GM18505 (cell line): ENCODE measurements at regions not wholly inside any gene's neighbourhood (a gene's known extent, or its start where the extent isn't known, plus 50 kb on each side); places are given as distances from the start of the nearest gene placed in this dataset.
"Not testable (repeated sequence)": the region's sequence is repeated elsewhere in the genome, so short reads cannot be mapped to it uniquely, and the experiment has no call there.

Source experiments
- ATAC-seq: cut with Tn5 transposase; IDR thresholded peaks from one replicate; pipeline ENCODE4 v1.9.1; 2021; ENCODE audit not compliant: unreplicated experiment
- POLR2A ChIP-seq: IDR thresholded peaks from 4 replicates; pipeline ENCODE4 v1.6.1; 2011; ENCODE audit warnings: borderline replicate concordance; ENCODE audit not compliant: insufficient read depth, insufficient read length; ENCODE audit errors: extremely low read depth

GRCh38 chr11:23318670-23319069 lies 458.4 kb upstream of the CCDC179 start:
- TF ChIP-seq POLR2A = no peak
- no peak for ATAC-seq

- no peak for ATAC-seq
- no peak for TF ChIP-seq POLR2A
Observed at GRCh38 chr11:23320131-23320530, 459.9 kb upstream of the CCDC179 start.

- ATAC-seq = not testable (repeated sequence)
Observed at GRCh38 chr11:23335586-23335985, 475.3 kb upstream of the CCDC179 start.

GRCh38 chr11:23336961-23337360 lies 476.7 kb upstream of the CCDC179 start:
- ATAC-seq = no peak
- TF ChIP-seq POLR2A = no peak

- no peak for TF ChIP-seq POLR2A
- no peak for ATAC-seq
Observed at GRCh38 chr11:23353611-23354010, 493.3 kb upstream of the CCDC179 start.

- no peak for ATAC-seq
- no peak for TF ChIP-seq POLR2A
Observed at GRCh38 chr11:23359297-23359696, 499.0 kb upstream of the CCDC179 start.

GRCh38 chr11:23364076-23364475 lies 503.8 kb upstream of the CCDC179 start:
- no peak for TF ChIP-seq POLR2A
- ATAC-seq = no peak

GRCh38 chr11:23370580-23371275 lies 510.5 kb upstream of the CCDC179 start:
- no peak for TF ChIP-seq POLR2A
- ATAC-seq = no peak

- no peak for TF ChIP-seq POLR2A
- no peak for ATAC-seq
Observed at GRCh38 chr11:23377909-23378308, 517.6 kb upstream of the CCDC179 start.

- no peak for ATAC-seq
- no peak for TF ChIP-seq POLR2A
Observed at GRCh38 chr11:23391031-23391430, 530.8 kb upstream of the CCDC179 start.

- TF ChIP-seq POLR2A = no peak
- no peak for ATAC-seq
Observed at GRCh38 chr11:23398052-23398451, 537.8 kb upstream of the CCDC179 start.

- TF ChIP-seq POLR2A = no peak
- no peak for ATAC-seq
Observed at GRCh38 chr11:23399995-23400394, 539.7 kb upstream of the CCDC179 start.

- no peak for TF ChIP-seq POLR2A
- ATAC-seq = no peak
Observed at GRCh38 chr11:23403210-23404185, 543.2 kb upstream of the CCDC179 start.
